GM23338 (cell line): ENCODE measurements at regions not wholly inside any gene's neighbourhood (a gene's known extent, or its start where the extent isn't known, plus 50 kb on each side); places are given as distances from the start of the nearest gene placed in this dataset.

ENCODE experiments used
- ATAC-seq: fragments of 200-7000 bp; cut with Tn5 transposase; 3 replicates; pipeline ENCODE4 v1.9.1; 2020
- DNase-seq: peaks from one replicate; pipeline ENCODE4 v3.0.0-alpha.2; 2015; ENCODE audit warnings: low spot score
- H2AFZ ChIP-seq: fragments of 200-600 bp; sonication (generic); 2 replicates; pipeline ENCODE4 v1.8.0; 2016; ENCODE audit warnings: antibody characterized with exemption, mild to moderate bottlenecking, moderate library complexity
- H3F3A ChIP-seq: fragments of 200-600 bp; sonication (generic); replicated peaks from 2 replicates; pipeline ENCODE4 v1.8.0; 2017; ENCODE audit warnings: antibody characterized with exemption, mixed run types, low read depth
- H3K27ac ChIP-seq: fragments of 200-600 bp; sonication (generic); 2 replicates; pipeline ENCODE4 v1.6.1; 2016; ENCODE audit warnings: low read depth
- H3K27me3 ChIP-seq: fragments of 200-600 bp; sonication (generic); 2 replicates; pipeline ENCODE4 v1.8.0; 2016; ENCODE audit warnings: mild to moderate bottlenecking, mixed run types, moderate library complexity; ENCODE audit not compliant: insufficient read depth
- H3K36me3 ChIP-seq: fragments of 200-600 bp; sonication (generic); 2 replicates; pipeline ENCODE4 v1.8.0; 2016; ENCODE audit warnings: mild to moderate bottlenecking; ENCODE audit not compliant: insufficient read depth
- H3K4me1 ChIP-seq: fragments of 200-600 bp; sonication (generic); 2 replicates; pipeline ENCODE4 v1.8.0; 2016; ENCODE audit warnings: mild to moderate bottlenecking, moderate library complexity; ENCODE audit not compliant: insufficient read depth
- H3K4me2 ChIP-seq: fragments of 200-600 bp; sonication (generic); 2 replicates; pipeline ENCODE4 v1.7.1; 2017; ENCODE audit warnings: mixed run types
- H3K4me3 ChIP-seq: fragments of 200-600 bp; sonication (generic); 2 replicates; pipeline ENCODE4 v1.6.1; 2016; ENCODE audit warnings: mixed run types
- H3K79me2 ChIP-seq: fragments of 200-600 bp; sonication (generic); replicated peaks from 2 replicates; pipeline ENCODE4 v1.8.0; 2017; ENCODE audit warnings: mild to moderate bottlenecking; ENCODE audit not compliant: insufficient read depth
- H3K9me2 ChIP-seq: fragments of 200-600 bp; sonication (generic); 2 replicates; pipeline ENCODE4 v1.8.0; 2017; ENCODE audit not compliant: insufficient read depth
- H4K20me1 ChIP-seq: fragments of 200-600 bp; sonication (generic); replicated peaks from 2 replicates; pipeline ENCODE4 v1.8.0; 2017; ENCODE audit warnings: mild to moderate bottlenecking; ENCODE audit not compliant: insufficient read depth
- H3K27ac Mint-ChIP-seq: 2 replicates; pipeline ENCODE4 v1.8.0; 2020; ENCODE audit warnings: inconsistent platforms, mild to moderate bottlenecking, moderate library complexity, mixed read lengths
- H3K27me3 Mint-ChIP-seq: 3 replicates; pipeline ENCODE4 v1.8.0; 2022; ENCODE audit warnings: low read depth, mild to moderate bottlenecking, moderate library complexity, mixed read lengths, inconsistent platforms; ENCODE audit not compliant: insufficient read depth, poor library complexity
- H3K36me3 Mint-ChIP-seq: 3 replicates; pipeline ENCODE4 v1.8.0; 2021; ENCODE audit warnings: low read depth, mild to moderate bottlenecking, inconsistent platforms, moderate library complexity, mixed read lengths
- H3K4me1 Mint-ChIP-seq: 3 replicates; pipeline ENCODE4 v1.8.0; 2020; ENCODE audit warnings: mild to moderate bottlenecking, inconsistent platforms, mixed read lengths
- H3K4me3 Mint-ChIP-seq: 3 replicates; pipeline ENCODE4 v1.8.0; 2021; ENCODE audit warnings: moderate library complexity, mild to moderate bottlenecking, inconsistent platforms, mixed read lengths
- H3K9me3 Mint-ChIP-seq: 3 replicates; pipeline ENCODE4 v1.8.0; 2020; ENCODE audit warnings: moderate library complexity, mild to moderate bottlenecking, inconsistent platforms, mixed read lengths
- CREB1 ChIP-seq: fragments of 250-450 bp; sonication (Bioruptor Pico); IDR thresholded peaks from 2 replicates; pipeline ENCODE4 v1.5.0; 2020; ENCODE audit warnings: low read depth, mild to moderate bottlenecking, moderate library complexity
- CTCF ChIP-seq, 2 experiments: fragments of 200-600 bp in 1 of 2; sonication (generic) in 1 of 2; conservative IDR thresholded peaks; 2 replicates each; pipeline versions ENCODE4 v1.5.1 to v1.6.1; 2016 to 2017; ENCODE audit warnings: antibody characterized with exemption in 2 of 2, low read depth in 2 of 2, mild to moderate bottlenecking in 2 of 2, moderate library complexity in 1 of 2
- EZH2 ChIP-seq: fragments of 200-600 bp; sonication (generic); IDR thresholded peaks from one replicate; pipeline ENCODE4 v1.8.0; 2017; ENCODE audit warnings: antibody characterized with exemption, mild to moderate bottlenecking, low read depth; ENCODE audit not compliant: unreplicated experiment
- EZH2phosphoT487 ChIP-seq: fragments of 200-600 bp; sonication (generic); IDR thresholded peaks from one replicate; pipeline ENCODE4 v1.8.1; 2018; ENCODE audit warnings: antibody characterized with exemption; ENCODE audit not compliant: unreplicated experiment
- JUNB ChIP-seq: IDR thresholded peaks from one replicate; pipeline ENCODE4 v1.6.1; 2016; ENCODE audit warnings: antibody characterized with exemption; ENCODE audit not compliant: unreplicated experiment
- NANOG ChIP-seq: IDR thresholded peaks from 2 replicates; pipeline ENCODE4 v1.6.1; 2016; ENCODE audit warnings: antibody characterized with exemption, borderline replicate concordance
- POLR2AphosphoS5 ChIP-seq: IDR thresholded peaks from 2 replicates; pipeline ENCODE4 v1.6.1; 2016; ENCODE audit warnings: antibody characterized with exemption, low read depth
- STAT1 ChIP-seq: IDR thresholded peaks from one replicate; pipeline ENCODE4 v1.6.1; 2016; ENCODE audit warnings: antibody characterized with exemption; ENCODE audit not compliant: unreplicated experiment
- ZNF114 ChIP-seq: fragments of 250-450 bp; sonication (Bioruptor Pico); IDR thresholded peaks from 2 replicates; pipeline ENCODE4 v1.5.0; 2020; ENCODE audit warnings: mild to moderate bottlenecking, moderate library complexity
- ZNF331 ChIP-seq: fragments of 250-450 bp; sonication (Bioruptor Pico); IDR thresholded peaks from 2 replicates; pipeline ENCODE4 v1.5.0; 2020; ENCODE audit warnings: low read depth, mild to moderate bottlenecking, moderate library complexity
- ZNF462 ChIP-seq: fragments of 250-450 bp; sonication (Bioruptor Pico); IDR thresholded peaks from 2 replicates; pipeline ENCODE4 v1.5.0; 2020; ENCODE audit warnings: mild to moderate bottlenecking, moderate library complexity
- TF ChIP-seq, protein P1 (sequence below): IDR thresholded peaks from one replicate; pipeline ENCODE4 v1.6.1; 2018; ENCODE audit warnings: antibody characterized with exemption; ENCODE audit not compliant: unreplicated experiment
- TF ChIP-seq, protein P2 (sequence below): IDR thresholded peaks from 2 replicates; pipeline ENCODE4 v1.6.1; 2016; ENCODE audit warnings: antibody characterized with exemption

- H3K36me3 Mint-ChIP-seq = no peaks in the 10 kb centered on the region
- Histone ChIP-seq H3K27ac (no peak overlapping the region), H3K4me2 (no peak overlapping the region), H4K20me1 (no peaks in the 10 kb centered on the region), H3K9me2 (peaks cover 3% of the 10 kb centered on the region; the same call in 1 of the 2 replicates), H2AFZ (no peak overlapping the region), H3K79me2 (no peaks in the 10 kb centered on the region), H3K4me3 (no peak overlapping the region), H3K27me3 (no peaks in the 10 kb centered on the region), H3K4me1 (no peaks in the 10 kb centered on the region), H3F3A (no peaks in the 10 kb centered on the region), H3K36me3 (no peaks in the 10 kb centered on the region)
- peaks cover 2% of the 10 kb centered on the region for H3K27me3 Mint-ChIP-seq
- TF ChIP-seq CREB1 (CRISPR knock-in tag) = no peak
- no peak for TF ChIP-seq ZNF462 (CRISPR knock-in tag)
- TF ChIP-seq, protein P1, sequence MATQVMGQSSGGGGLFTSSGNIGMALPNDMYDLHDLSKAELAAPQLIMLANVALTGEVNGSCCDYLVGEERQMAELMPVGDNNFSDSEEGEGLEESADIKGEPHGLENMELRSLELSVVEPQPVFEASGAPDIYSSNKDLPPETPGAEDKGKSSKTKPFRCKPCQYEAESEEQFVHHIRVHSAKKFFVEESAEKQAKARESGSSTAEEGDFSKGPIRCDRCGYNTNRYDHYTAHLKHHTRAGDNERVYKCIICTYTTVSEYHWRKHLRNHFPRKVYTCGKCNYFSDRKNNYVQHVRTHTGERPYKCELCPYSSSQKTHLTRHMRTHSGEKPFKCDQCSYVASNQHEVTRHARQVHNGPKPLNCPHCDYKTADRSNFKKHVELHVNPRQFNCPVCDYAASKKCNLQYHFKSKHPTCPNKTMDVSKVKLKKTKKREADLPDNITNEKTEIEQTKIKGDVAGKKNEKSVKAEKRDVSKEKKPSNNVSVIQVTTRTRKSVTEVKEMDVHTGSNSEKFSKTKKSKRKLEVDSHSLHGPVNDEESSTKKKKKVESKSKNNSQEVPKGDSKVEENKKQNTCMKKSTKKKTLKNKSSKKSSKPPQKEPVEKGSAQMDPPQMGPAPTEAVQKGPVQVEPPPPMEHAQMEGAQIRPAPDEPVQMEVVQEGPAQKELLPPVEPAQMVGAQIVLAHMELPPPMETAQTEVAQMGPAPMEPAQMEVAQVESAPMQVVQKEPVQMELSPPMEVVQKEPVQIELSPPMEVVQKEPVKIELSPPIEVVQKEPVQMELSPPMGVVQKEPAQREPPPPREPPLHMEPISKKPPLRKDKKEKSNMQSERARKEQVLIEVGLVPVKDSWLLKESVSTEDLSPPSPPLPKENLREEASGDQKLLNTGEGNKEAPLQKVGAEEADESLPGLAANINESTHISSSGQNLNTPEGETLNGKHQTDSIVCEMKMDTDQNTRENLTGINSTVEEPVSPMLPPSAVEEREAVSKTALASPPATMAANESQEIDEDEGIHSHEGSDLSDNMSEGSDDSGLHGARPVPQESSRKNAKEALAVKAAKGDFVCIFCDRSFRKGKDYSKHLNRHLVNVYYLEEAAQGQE = no peak
- no peak for TF ChIP-seq ZNF114 (CRISPR knock-in tag)
- TF ChIP-seq CTCF (conservative IDR thresholded peaks at IDR 0.05; ENCODE audit: low read depth in 2 of 2) = no peak
- no peak for TF ChIP-seq STAT1
- no peak for TF ChIP-seq NANOG
- TF ChIP-seq, protein P2, sequence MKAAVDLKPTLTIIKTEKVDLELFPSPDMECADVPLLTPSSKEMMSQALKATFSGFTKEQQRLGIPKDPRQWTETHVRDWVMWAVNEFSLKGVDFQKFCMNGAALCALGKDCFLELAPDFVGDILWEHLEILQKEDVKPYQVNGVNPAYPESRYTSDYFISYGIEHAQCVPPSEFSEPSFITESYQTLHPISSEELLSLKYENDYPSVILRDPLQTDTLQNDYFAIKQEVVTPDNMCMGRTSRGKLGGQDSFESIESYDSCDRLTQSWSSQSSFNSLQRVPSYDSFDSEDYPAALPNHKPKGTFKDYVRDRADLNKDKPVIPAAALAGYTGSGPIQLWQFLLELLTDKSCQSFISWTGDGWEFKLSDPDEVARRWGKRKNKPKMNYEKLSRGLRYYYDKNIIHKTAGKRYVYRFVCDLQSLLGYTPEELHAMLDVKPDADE = no peak
- TF ChIP-seq POLR2AphosphoS5 = no peak
- no peak for TF ChIP-seq EZH2
- TF ChIP-seq JUNB = no peak
- no peak for TF ChIP-seq EZH2phosphoT487
- no peak for TF ChIP-seq ZNF331
- H3K4me1 Mint-ChIP-seq = no peaks in the 10 kb centered on the region
- H3K4me3 Mint-ChIP-seq = no peak overlapping the region
- no peak overlapping the region for H3K27ac Mint-ChIP-seq
- ATAC-seq (no peak), DNase-seq (no peak)
- no peaks in the 10 kb centered on the region for H3K9me3 Mint-ChIP-seq
Observed at GRCh38 chr4:165680821-165681220, 192.2 kb upstream of the TLL1 start.
